GM23248 (cell line): ENCODE measurements at regions not wholly inside any gene's neighbourhood (a gene's known extent, or its start where the extent isn't known, plus 50 kb on each side); places are given as distances from the start of the nearest gene placed in this dataset.

Source experiments
- DNase-seq: peaks from one replicate; pipeline ENCODE4 v3.0.0-alpha.2; 2015
- H2AFZ ChIP-seq: fragments of 200-600 bp; sonication (generic); 2 replicates; pipeline ENCODE4 v1.6.1; 2016; ENCODE audit warnings: antibody characterized with exemption
- H3F3A ChIP-seq: fragments of 200-600 bp; sonication (generic); 2 replicates; pipeline ENCODE4 v1.6.1; 2016; ENCODE audit warnings: mild to moderate bottlenecking, antibody characterized with exemption, mixed run types; ENCODE audit not compliant: insufficient read depth
- H3K27ac ChIP-seq: fragments of 200-600 bp; sonication (generic); 2 replicates; pipeline ENCODE4 v1.5.1; 2016; ENCODE audit warnings: mild to moderate bottlenecking
- H3K27me3 ChIP-seq: fragments of 200-600 bp; sonication (generic); replicated peaks from 2 replicates; pipeline ENCODE4 v1.6.1; 2016; ENCODE audit warnings: mild to moderate bottlenecking; ENCODE audit not compliant: insufficient read depth
- H3K36me3 ChIP-seq: fragments of 200-600 bp; sonication (generic); 2 replicates; pipeline ENCODE4 v1.6.1; 2016; ENCODE audit warnings: low read depth, mild to moderate bottlenecking
- H3K4me1 ChIP-seq: fragments of 200-600 bp; sonication (generic); 2 replicates; pipeline ENCODE4 v1.6.1; 2016; ENCODE audit warnings: mild to moderate bottlenecking; ENCODE audit not compliant: insufficient read depth
- H3K4me2 ChIP-seq: fragments of 200-600 bp; sonication (generic); one replicate; pipeline ENCODE4 v1.6.1; 2016; ENCODE audit warnings: mild to moderate bottlenecking; ENCODE audit not compliant: unreplicated experiment
- H3K4me3 ChIP-seq: fragments of 200-600 bp; sonication (generic); 2 replicates; pipeline ENCODE4 v1.5.1; 2016; ENCODE audit warnings: mild to moderate bottlenecking
- H3K79me2 ChIP-seq: fragments of 200-600 bp; sonication (generic); 2 replicates; pipeline ENCODE4 v1.6.1; 2016; ENCODE audit warnings: mild to moderate bottlenecking; ENCODE audit not compliant: insufficient read depth
- H3K9ac ChIP-seq: fragments of 200-600 bp; sonication (generic); 2 replicates; pipeline ENCODE4 v1.6.1; 2016; ENCODE audit warnings: mild to moderate bottlenecking
- H3K9me2 ChIP-seq: fragments of 200-600 bp; sonication (generic); 2 replicates; pipeline ENCODE4 v1.6.1; 2016; ENCODE audit warnings: mixed run types, mild to moderate bottlenecking, moderate library complexity; ENCODE audit not compliant: insufficient read depth
- H3K9me3 ChIP-seq: fragments of 200-600 bp; sonication (generic); one replicate; pipeline ENCODE4 v1.6.1; 2017; ENCODE audit warnings: low read depth
- H4K20me1 ChIP-seq: fragments of 200-600 bp; sonication (generic); 2 replicates; pipeline ENCODE4 v1.6.0; 2016; ENCODE audit not compliant: insufficient read depth
- EZH2 ChIP-seq: fragments of 200-600 bp; sonication (generic); IDR thresholded peaks from 2 replicates; pipeline ENCODE4 v1.6.1; 2018; ENCODE audit warnings: antibody characterized with exemption, mild to moderate bottlenecking; ENCODE audit not compliant: insufficient read depth, poor library complexity, severe bottlenecking
- EZH2phosphoT487 ChIP-seq: fragments of 200-600 bp; sonication (generic); IDR thresholded peaks from 2 replicates; pipeline ENCODE4 v1.6.1; 2018; ENCODE audit warnings: antibody characterized with exemption, moderate library complexity, mild to moderate bottlenecking, low read depth; ENCODE audit not compliant: insufficient read depth
- WGBS, 2 experiments: methylation state at CpG; one replicate each; pipeline ENCODE4 v1.1.6; 2015 to 2017; ENCODE audit warnings: low lambda C conversion rate in 2 of 2, low coverage in 1 of 2; ENCODE audit errors: missing lambda C conversion rate in 2 of 2; 5-methylcytosine and 5-hydroxymethylcytosine counted together
- in situ Hi-C: fragments of 300-500 bp; cut with MboI; formaldehyde crosslinking; loops from 2 replicates; pipeline ENCODE4 v1.15.0; 2020

DNA sequence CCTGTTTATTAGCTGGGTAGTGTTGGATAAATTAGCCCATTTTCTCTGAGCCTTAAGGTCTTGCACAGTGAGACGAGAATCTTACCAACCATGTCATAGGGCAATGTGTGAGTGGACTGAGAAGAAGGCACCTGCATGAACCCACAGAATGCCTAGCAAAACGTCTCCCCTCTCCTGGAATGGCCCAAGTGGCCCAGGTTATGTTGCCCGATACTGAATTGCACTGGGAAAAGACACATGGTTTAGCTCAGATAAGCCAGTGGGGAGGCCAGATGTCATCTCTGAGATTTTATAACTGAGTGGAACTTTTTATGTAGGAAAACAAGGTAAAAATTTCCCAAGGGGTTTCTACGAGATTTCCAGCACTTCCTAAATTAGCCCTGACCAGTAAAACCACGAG lies 104.7 kb upstream of the IKZF1 start:
- TF ChIP-seq EZH2phosphoT487 (no peak), EZH2 (no peak)

DNA sequence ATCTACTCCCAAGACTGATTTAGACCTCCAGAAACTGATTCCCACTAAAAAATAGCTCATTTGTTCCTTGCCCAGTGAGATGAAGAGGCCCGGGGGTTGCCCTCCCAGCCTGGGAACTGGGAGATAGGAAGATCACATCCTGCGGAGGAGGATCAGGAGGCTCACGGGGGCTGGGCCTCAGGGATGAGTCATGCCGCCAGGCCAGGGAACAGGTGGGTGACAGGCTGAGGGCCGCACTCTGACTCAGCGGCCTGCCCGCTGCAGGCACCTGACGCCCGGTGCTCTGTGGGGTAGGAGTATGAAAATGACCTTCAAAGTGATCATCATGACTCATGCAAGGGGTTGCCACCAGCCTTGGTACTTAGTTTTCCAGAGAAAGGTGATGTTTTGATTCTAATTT lies 104.5 kb upstream of the ZPBP start:
- no peaks in the 10 kb centered on the region for H3K79me2 ChIP-seq
- DNase-seq, result no peak
- H3K4me1 ChIP-seq, result no peaks in the 10 kb centered on the region
- no peaks in the 10 kb centered on the region for H3K9me2 ChIP-seq
- WGBS, 2 experiments, result 40 to 52% methylated on average over 9 of the region's 9 CpGs
- no peak overlapping the region for H3K4me2 ChIP-seq
- in situ Hi-C loops, result no loop called here
- H3K27me3 ChIP-seq, result peaks cover 4% of the 10 kb centered on the region; the same call in 1 of the 2 replicates
- no peak overlapping the region for H2AFZ ChIP-seq
- H3K27ac ChIP-seq, result no peak overlapping the region
- H3F3A ChIP-seq, result no peaks in the 10 kb centered on the region
- H3K4me3 ChIP-seq, result no peak overlapping the region
- no peaks in the 10 kb centered on the region for H4K20me1 ChIP-seq
- TF ChIP-seq EZH2phosphoT487, result no peak
- TF ChIP-seq EZH2, result no peak
- H3K9ac ChIP-seq, result no peak overlapping the region
- no peaks in the 10 kb centered on the region for H3K9me3 ChIP-seq
- H3K36me3 ChIP-seq, result no peaks in the 10 kb centered on the region

More for the DNA sequence above, 104.7 kb upstream of the IKZF1 start:
- Histone ChIP-seq H3K9ac (no peak overlapping the region), H3K27me3 (peaks cover 8% of the 10 kb centered on the region), H3K79me2 (no peaks in the 10 kb centered on the region), H3K4me1 (no peaks in the 10 kb centered on the region), H3F3A (no peaks in the 10 kb centered on the region), H4K20me1 (no peaks in the 10 kb centered on the region), H3K9me3 (no peaks in the 10 kb centered on the region), H2AFZ (no peak overlapping the region), H3K27ac (no peak overlapping the region), H3K9me2 (no peaks in the 10 kb centered on the region), H3K36me3 (no peaks in the 10 kb centered on the region), H3K4me3 (no peak overlapping the region), H3K4me2 (no peak overlapping the region)
- DNase-seq, result no peak
- in situ Hi-C loops, result loop anchor here (10.0 kb wide), 1 partner anchor 215 kb away; no protein-coding TSS in a partner anchor
- 0 to 1% methylated on average over 5 of the region's 5 CpGs for WGBS, 2 experiments

DNA sequence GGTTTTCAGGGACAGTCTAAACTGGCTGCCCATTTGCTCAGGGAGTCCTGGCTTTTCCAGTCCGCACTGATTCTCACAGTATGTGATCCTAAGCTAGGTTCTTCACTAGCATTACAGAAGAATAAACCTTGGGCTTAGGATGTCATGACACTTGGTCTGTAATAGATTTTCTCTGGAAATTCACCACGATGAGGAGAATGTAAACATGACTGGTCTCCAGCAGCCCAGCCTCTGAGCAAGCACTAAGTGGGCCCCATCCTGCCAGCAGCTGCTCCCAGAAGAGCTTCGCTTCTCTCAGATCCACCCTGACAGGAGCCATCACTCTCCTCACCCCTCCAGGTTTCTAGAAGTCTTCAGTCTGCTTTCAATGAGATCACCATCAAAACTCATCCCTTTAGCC lies 103.7 kb upstream of the ZPBP start:
- no peak for DNase-seq
- WGBS, 2 experiments, result 14 to 20% methylated on average over 3 of the region's 3 CpGs

DNA sequence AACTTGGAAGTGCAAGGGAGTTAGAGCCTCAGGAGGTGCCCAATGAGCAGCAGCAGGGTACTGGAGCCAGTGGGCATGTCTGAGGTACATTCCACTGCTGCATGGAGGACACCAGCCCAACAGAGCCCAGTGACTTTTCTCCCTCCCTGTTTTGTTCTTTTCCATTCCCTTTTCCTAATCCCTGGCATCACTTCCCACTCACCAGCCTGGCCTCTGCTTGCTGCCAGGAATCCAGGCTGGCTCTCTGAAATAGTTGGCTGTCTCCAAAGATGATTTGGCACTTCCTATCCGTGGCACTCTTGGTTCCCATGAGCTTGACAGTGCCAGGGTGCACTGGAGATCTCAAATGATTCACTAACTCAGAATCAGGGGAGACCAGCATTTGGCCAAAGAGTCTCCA lies 97.7 kb upstream of the ZPBP start:
- TF ChIP-seq EZH2phosphoT487 (no peak), EZH2 (no peak)
- in situ Hi-C loops, result no loop called here
- Histone ChIP-seq H3K4me3 (no peak overlapping the region), H2AFZ (no peak overlapping the region), H3K79me2 (no peaks in the 10 kb centered on the region), H3K9me3 (no peaks in the 10 kb centered on the region), H3K4me2 (no peak overlapping the region), H3K9ac (no peak overlapping the region), H3K9me2 (no peaks in the 10 kb centered on the region), H3F3A (no peaks in the 10 kb centered on the region), H4K20me1 (no peaks in the 10 kb centered on the region), H3K36me3 (no peaks in the 10 kb centered on the region), H3K27me3 (no peaks in the 10 kb centered on the region), H3K27ac (no peak overlapping the region), H3K4me1 (no peaks in the 10 kb centered on the region)
- no peak for DNase-seq
- 0% methylated on average over 1 of the region's 1 CpG for WGBS, 2 experiments

More for the DNA sequence above, 103.7 kb upstream of the ZPBP start:
- Histone ChIP-seq H3K4me2 (no peak overlapping the region), H3K27me3 (peaks cover 4% of the 10 kb centered on the region; the same call in 1 of the 2 replicates), H3F3A (no peaks in the 10 kb centered on the region), H3K79me2 (no peaks in the 10 kb centered on the region), H3K9ac (no peak overlapping the region), H3K27ac (no peak overlapping the region), H3K36me3 (no peaks in the 10 kb centered on the region), H3K4me3 (no peak overlapping the region), H3K9me3 (no peaks in the 10 kb centered on the region), H3K9me2 (no peaks in the 10 kb centered on the region), H4K20me1 (no peaks in the 10 kb centered on the region), H3K4me1 (no peaks in the 10 kb centered on the region), H2AFZ (no peak overlapping the region)
- no peak for TF ChIP-seq EZH2phosphoT487
- no peak for TF ChIP-seq EZH2
- in situ Hi-C loops, result no loop called here

DNA sequence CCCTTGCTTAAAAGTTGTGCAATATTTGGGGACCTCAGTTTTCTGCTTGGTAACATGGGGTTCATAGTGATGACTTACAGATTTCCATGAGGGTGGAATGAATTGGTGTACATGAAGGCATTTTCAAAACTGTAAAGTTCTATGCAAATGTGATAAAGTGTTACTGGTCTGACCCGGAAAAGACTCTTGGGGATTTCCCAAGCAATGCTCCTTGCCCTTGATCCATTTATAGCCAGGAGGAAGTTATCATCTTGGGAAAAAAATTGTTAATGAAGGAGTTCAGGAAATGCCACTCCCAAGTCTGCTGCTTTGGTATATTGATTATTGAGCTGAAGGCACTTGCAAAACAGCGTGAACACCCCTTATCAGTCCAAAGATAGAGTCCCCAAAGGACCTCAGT lies 96.3 kb upstream of the ZPBP start:
- 0 to 9% methylated on average over 2 of the region's 2 CpGs for WGBS, 2 experiments

More for the DNA sequence above, 96.3 kb upstream of the ZPBP start:
- DNase-seq, result no peak
- H3K27ac ChIP-seq, result no peak overlapping the region
- no peaks in the 10 kb centered on the region for H3K4me1 ChIP-seq
- TF ChIP-seq EZH2 (no peak), EZH2phosphoT487 (no peak)
- H3F3A ChIP-seq, result no peaks in the 10 kb centered on the region
- no peak overlapping the region for H3K9ac ChIP-seq
- H3K36me3 ChIP-seq, result no peaks in the 10 kb centered on the region
- no peak overlapping the region for H3K4me2 ChIP-seq
- no peaks in the 10 kb centered on the region for H3K9me2 ChIP-seq
- in situ Hi-C loops, result no loop called here
- H3K9me3 ChIP-seq, result no peaks in the 10 kb centered on the region
- H3K79me2 ChIP-seq, result no peaks in the 10 kb centered on the region
- H3K27me3 ChIP-seq, result no peaks in the 10 kb centered on the region
- no peak overlapping the region for H3K4me3 ChIP-seq
- no peak overlapping the region for H2AFZ ChIP-seq
- H4K20me1 ChIP-seq, result no peaks in the 10 kb centered on the region
